D341Med (cell line): ENCODE measurements at regions not wholly inside any gene's neighbourhood (a gene's known extent, or its start where the extent isn't known, plus 50 kb on each side); places are given as distances from the start of the nearest gene placed in this dataset.

Source experiments
- DNase-seq: peaks from one replicate; pipeline ENCODE4 v3.0.0; 2012; ENCODE audit warnings: low spot score

DNA sequence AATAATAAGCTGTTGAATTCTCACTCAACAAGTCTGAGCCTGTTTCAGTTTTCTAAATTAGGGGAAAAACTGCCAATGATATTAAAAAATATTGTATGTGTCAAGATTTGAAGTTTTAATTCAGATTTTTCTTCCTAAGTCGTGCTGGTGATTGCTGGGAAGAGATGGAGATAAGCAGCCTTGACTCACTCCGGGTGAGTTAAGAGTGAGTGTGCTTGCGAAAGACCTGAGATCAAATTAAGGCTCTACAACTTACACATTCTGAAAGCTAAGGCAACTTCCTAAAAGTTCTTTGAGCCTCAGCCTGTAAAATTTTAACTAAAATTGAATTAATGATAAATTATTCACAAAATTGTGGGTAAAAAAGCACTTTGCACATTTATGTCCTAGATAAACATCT is 1441.2 kb downstream of the PCDH7 start:
- no peak for DNase-seq

DNA sequence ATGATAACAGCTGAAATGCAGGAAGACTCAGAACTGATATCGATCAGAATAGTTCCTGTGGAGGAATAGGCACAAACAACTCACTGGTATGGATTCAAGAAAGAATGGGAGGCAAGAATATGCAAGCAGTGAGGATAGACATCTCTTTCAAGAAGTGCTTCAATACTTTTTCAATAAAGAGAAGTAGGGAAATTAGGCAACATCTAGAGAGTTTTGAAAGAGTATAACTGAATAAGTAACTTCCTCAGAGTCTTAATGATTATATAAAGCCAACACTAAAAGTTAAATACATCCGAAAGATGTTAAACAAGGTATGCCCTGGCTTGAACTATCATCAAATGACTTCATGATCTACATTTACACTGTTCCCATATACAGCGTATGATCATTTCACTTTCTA is 1443.0 kb downstream of the PCDH7 start:
- DNase-seq: no peak

DNA sequence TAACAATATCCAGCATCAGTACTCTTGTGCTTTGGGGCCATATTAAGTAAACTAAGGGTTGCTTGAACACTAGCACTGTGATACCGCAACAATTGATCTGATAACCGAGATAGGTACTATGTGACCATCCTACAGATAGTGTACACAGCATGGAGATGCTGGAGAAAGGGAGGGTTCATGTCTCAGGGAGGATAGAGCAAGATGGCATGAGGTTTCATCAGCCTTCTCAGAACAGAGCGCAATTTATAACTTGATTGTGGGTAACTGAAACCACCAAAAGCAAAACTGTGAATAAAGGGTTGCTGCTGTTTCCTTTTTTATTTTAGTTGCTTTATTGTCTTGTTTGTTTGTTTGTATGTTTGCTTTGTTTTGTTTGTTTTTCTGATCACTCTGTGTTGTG is 1449.7 kb downstream of the PCDH7 start:
- DNase-seq: no peak

DNA sequence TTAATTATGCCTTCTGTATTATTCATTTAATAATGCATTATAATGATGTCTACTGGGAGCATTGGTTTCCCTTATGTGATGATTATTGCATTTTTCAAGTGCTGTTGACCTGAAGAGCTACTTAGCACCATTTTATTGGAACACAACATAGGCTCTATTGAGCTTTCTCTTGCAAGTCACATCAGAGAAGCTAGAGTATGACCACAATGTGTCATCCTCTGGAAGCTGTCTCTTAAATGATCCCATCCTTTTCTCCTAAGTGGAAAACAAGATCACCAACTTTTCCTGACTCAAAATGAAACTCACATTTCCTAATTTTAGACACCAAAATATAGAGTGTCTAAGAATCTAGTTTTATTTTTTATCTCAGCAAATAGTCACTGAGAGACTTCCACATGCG is 1451.9 kb downstream of the PCDH7 start:
- DNase-seq: no peak

DNA sequence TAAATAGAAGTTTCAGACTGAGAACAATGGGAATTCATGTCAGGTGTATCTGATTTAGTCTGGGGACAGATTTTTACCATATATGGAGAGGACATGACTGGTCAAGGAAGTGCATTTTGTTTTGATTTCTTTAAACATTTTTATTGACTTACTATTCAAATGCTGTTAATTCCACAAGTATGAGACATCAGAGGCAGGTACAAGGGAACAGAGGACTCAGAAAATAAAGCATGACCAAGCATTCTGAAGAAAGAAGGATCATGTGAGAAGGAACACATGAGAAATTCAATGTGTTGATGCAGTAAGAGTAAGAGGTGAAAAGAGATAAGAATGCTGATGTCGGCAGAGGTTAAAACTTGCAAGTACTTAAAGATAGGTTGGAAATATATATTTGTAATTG is 1452.6 kb downstream of the PCDH7 start:
- no peak for DNase-seq

DNA sequence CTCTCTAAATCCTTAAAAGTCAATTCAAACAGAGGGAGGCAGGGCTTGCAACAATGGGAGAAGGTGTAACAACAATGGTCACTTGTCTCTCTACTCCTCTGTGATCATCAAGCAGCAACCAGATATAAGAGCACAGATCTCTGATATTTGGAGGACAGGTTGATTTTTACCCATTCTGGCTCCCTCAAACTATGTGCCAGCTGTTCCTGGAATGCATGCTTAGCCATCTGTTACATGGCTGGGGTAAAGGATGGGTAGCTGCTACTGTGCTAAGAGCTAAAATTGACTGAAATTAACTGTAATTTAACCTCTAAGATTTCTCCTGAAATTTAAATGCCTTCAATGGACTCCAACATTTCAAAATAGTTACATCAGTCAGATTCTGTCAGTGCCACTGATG is 1459.9 kb downstream of the PCDH7 start:
- no peak for DNase-seq

DNA sequence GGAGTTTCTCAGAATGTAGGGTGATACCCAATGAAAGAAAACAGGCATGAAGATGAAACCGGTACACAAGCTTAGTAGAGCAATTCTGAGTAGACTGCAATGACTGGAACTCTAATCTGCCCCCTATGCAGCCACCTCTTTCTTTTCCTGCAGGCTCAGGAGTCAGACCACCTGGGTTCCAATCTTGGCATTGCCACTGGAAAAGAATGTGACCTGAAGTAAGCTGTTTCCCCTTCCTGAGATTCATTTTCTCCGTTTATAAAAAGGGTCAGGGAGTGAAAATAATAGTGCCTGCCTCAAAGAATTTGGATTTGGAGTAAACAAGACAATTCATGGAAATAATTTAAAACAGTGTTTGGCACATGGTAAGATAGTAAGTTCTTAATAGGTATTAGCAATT is 1464.0 kb downstream of the PCDH7 start:
- DNase-seq: no peak

DNA sequence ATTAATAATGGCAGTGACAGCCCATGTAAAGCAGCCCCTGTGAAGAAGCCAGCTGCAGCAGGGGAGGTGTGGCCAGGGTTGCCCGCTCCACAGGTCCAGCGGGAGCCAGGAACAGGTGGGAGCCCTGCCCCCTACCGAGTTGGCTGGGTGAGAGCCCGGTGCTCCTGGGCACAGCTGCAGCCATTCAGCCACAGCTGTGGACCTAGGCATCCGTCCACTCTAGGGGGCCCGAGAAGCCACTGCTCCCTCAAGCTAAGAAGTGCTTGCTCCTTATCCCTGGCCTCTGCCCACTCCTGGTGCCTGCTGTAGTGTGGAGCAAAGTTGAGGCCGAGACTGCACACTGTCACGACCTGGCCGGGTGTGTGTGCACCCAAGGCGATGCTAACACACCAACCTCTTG is 1469.0 kb downstream of the PCDH7 start:
- DNase-seq: peak; percentile 10

DNA sequence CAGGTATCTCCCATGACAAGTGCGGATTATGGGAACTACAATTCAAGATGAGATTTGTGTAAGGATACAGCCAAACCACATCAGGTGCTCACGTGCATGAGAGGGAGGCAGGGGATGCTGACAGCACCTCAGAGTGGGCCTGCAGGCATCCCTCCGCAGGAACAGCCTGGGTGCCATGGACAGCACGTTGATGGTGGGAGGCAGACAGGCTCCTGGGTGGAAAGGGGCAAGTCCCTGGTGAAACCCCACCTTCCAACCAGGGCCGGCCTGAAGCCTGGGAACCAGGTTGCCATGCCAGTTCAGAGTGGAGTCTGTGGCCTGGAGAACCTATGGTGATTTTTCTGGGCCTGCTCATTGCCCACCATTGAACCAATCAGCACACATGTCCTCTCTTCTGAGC is 1469.6 kb downstream of the PCDH7 start:
- no peak for DNase-seq

DNA sequence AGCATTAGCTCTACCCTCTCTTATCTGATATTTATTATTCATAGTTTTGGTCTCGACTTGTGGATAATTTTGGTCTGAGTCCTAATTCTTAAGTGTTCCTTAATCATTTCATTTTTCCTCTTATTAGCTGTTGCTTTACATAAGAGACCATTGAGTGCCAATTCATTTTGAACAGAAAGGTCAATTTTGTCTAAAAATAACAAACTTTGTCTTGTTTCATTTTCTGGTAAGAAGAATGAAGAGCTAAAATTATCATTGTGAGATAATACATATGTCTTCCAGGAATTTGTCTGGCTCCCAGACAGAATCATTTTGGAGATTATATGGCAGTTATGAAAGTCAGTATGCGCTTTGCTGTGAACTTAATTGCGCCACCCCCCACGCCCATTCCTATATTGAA is 1471.8 kb downstream of the PCDH7 start:
- no peak for DNase-seq

DNA sequence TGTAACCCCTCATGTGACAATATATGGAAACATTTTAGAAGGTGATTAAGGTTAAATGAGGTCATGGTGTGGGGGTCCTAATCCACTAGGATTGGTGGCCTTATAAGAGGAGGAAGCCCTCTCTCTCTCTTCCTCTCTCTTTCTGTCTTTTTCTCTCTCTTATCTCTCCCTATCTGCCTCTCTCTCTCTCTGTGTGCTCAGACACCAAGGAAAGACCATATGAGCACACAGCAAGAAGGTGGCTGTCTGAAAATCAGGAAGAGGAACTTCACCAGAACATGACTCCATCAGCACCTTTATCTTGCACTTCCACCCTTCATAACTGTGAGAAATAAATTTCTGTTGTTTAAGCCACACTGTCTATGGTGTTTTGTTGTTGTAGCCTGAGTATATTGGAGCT is 1472.2 kb downstream of the PCDH7 start:
- no peak for DNase-seq

DNA sequence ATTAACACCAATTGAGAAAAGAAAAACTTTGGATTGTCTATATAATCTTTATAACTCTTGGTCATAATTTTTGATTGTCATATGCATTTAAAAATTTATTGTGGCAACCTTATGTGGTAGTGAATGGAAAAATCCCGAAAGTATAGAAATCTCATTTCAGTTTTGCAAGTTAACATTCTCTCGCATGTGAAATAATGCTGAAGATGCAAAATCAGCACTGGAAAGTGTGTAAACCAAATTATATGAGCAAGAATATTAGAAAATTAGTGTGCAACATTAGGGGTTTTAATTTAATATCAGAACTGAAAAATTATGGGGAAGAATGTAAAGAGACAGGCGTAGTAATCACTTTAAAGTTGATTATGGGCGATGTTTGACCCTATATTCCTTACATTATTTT is 1472.8 kb downstream of the PCDH7 start:
- no peak for DNase-seq

DNA sequence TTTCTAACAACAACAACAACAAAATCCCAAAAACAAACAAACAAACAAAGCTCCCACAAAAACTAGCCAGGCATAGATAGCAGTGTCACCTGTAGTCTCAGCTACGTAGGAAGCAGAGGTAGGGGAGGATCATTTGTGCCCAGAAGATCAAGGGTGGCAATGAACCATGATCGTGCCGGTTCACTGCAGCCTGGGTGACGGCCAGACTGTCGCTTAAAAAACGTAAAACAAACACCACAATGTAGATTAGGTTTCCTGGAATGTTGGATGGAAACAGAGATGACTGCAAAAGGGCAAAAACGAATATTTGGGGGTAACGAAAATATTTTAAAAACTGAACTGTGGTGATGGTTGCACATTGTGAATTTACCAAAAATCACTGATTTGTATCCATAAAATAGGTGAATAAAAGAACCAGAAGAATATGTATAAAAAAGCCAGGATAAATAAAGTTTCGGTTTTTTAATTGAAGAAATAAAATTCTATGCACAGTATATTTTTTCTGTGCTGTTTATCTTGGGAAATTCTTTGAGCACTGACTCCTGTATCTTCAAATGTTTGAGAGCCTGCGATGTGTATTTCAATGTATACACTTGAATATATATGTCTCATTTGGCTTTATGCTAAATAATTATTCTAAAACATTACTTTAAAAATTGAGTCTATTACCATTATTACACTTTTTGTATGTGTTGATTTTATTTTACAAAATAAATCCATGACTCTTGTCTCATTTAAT is 1477.0 kb downstream of the PCDH7 start:
- no peak for DNase-seq

DNA sequence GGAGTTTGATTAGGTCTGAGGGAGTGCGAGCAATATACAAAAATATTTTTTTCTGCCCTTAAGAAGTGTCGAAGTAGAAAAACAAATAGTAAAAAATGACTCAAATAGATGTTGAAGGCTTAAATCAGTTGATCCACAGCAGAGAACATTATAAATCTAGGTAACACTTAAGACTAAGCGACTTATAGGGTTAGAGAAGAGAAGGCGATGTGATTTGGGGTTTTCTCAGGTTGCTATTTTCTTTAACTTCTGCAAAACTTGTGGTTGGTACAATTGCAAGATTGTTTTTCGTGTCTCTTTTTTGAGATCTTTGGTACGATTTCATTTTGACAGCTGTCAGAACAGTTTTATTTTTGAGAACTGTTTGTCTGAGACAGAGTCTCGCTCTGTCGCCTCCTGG is 1479.5 kb downstream of the PCDH7 start:
- no peak for DNase-seq

DNA sequence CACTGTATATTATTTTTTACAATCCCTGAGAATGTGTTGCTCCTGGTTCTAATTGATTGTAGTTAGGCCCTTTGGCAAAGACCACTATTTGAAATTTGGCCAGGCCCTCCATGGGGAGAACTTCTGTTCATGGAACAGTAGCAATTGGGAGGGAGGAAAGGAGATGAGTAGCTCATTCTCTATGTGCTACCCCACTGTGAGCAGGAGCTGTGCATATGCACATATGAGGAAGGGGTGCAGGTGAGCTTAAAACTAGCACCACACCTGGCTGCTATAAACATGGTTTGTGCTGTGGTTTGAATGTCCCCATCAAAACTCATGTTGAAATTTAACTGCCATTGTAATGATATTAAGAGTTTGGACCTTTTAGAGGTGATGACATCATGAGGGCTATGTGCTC is 1483.2 kb downstream of the PCDH7 start:
- no peak for DNase-seq

DNA sequence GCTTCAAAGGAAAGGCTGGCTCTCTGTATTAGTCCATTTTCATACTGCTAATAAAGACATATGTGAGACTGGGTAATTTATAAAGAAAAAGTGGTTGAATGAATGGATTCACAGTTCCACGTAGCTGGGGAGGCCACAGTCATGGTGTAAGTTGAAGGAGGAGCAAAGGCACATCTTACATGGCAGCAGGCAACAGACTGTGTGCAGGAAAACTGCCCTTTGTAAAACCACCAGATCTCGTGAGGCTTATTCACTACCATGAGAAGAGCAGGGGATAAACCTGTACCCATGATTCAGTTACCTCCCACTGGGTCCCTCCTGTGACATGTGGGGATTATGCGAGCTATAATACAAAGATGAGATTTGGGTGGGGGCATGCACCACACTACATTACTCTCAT is 1486.6 kb downstream of the PCDH7 start:
- DNase-seq: no peak

DNA sequence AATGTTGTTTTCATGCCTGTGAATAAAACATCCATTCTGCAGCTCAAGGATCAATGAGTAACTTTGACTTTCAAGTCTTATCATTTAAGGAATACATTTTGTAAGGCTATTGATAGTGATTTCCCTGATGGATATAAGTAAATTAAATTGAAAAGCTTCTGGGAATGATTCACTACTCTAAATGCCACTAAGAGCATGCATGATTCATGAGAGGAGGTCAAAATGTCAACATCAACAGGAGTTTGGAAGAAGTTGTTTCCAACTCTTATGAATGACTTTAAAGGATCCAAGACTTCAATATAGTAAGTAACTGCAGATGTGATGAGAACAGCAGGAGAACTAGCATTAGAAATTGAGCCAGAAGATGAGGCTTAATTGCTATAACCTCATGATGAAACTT is 1487.3 kb downstream of the PCDH7 start:
- DNase-seq: no peak

DNA sequence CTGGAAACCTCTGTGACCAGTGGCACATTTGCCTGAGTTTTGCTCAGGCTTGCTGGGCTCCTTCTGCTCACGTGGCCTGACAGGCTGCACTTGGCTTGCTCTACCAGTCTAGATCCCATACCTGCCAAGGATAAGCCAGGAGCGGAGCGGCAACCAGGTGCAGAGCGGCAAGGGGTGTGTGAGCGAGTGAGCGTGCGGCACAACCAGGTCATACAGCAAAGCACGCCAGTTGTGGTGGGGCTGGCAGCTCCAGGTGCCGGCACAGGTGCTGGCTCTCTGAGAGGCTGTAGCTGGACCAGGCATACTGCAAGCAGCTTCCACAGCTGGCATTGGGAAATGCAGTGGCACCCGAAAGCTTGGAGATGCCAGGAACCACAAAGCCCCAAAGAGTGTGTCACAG is 1495.1 kb downstream of the PCDH7 start:
- no peak for DNase-seq

DNA sequence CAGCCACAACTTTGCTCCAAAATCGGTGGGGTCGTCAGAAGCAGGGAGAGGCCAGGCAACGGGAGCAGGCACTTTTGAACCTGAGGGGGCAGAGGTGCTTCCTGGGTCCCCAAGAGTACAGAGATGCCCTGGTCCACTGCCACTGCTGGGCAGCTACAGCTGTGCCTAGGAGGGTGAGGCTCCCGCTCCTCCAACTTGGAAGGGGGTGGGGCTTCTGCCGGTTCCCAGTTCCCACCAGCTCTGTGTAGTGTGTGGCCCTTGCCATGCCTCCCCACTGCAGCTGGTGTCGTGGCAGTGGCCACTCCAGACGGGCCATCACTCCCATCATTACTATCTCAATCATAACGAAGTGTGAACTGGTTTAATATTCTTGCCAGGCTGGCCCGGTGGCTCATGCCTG is 1496.3 kb downstream of the PCDH7 start:
- DNase-seq: no peak

DNA sequence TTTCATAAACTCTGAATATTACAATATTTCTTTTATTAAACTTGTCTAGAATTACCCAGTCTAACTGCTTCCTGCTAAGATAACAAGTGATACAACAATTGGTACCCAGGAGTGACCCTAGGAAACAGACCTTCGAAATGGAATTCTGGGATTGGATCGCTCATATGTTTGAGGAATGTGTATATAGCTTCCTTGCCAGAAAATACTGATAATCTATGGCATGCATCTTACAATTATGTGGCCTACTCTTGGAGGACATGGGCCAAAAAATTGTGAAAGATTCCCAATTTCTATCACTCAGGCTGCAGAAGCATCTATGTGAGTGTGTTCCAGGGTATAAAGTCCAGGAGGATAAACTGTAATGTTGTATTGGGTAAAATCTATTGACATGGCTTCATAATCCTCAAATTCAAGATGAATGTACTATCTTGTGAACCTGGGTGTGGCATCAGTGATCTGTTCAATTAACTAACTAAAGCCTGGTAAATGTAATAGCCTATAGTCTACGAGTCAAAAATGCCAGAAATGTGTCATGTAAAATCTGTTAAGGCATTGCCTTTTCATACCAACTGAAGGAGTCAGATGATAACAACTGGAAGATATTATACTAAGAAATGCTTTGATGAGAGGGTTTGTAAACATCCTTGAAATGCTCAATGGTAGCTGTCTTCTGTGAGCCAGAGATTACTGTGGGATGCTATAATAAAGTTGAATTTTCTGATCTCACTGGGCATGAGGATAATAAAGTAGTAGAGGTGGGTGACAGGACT is 1499.3 kb downstream of the PCDH7 start:
- no peak for DNase-seq

DNA sequence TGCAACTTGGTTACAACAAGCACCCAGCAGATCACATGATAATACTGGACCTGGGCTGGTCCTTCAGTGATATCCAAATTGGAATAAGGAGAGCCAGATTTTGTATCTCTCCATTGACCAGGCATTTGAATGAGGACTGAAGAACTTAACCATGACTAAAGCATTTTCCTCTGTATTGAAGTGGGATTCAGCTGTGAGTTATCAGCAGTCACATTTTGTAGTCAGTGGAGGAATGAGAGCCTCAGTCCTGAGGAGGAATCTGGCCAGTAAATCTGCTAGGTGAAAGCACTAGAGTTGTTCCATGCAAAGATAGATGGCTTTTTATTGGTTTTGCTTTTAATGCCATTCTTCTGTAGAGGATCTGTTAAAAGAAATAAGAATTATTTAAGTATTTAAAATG is 1506.0 kb downstream of the PCDH7 start:
- no peak for DNase-seq

DNA sequence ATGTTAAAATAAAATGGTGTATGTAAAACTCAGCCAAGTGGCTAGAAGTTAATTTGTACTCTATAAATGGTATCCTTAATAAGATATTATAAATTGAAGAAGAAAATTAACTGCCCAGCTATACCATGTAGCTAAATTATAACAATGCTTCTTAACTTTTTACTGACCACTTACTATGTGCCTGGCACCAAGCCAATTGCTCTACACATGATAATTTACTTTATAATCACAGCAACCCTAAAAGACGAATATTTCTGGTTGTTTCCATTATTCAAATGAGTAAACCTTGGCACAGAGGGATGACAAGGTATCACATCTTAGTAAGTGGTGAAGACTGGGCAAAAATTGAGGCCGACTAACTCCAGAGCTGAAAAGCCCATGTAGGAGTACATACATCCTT is 1506.6 kb downstream of the PCDH7 start:
- no peak for DNase-seq

DNA sequence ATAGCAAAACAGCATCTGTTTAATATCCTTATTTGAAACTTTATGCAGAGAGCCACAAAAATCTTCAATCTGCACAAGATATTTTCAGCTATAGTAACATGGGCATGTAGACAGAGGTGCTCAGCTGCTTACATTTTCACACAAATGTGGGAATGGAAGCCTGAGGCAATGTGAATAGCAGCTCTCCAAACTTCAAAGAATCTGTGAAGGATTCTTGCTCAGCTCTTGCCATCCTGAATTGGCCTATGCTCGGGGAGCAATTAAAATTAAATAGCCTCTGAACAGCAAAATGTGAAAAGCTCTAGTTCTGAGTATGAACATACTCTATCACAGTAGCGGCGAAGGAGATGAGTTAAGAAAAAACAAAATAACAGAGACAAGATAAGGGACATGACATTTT is 1523.8 kb downstream of the PCDH7 start:
- DNase-seq: no peak

DNA sequence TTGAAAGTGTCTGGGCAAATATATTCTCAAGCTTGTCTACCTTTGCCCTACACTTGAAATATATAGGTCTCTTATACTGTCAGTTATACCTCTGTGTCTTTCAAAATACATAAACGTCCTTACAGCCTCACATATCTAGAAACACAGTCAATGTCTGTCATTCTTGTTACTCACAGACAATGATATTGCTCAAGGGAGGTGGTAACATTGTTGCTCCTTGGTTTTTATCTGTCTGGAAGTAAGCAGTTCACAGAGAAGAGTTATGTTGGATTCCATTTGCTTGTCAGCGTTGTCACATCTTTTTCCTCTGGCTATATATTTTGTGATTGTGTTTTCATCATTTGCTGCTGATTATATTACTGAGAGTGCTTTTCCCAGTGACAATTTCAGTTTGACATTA is 1528.9 kb downstream of the PCDH7 start:
- no peak for DNase-seq
